Parathyroid adenoma (tissue), 2 donors: ENCODE measurements at regions not wholly inside any gene's neighbourhood (a gene's known extent, or its start where the extent isn't known, plus 50 kb on each side); places are given as distances from the start of the nearest gene placed in this dataset.

ENCODE experiments used
- H2AFZ ChIP-seq: fragments of 300-600 bp; sonication (generic); one replicate; pipeline ENCODE4 v1.7.0; 2017; ENCODE audit warnings: antibody characterized with exemption, mild to moderate bottlenecking
- H3K27ac ChIP-seq: fragments of 300-600 bp; sonication (generic); one replicate; pipeline ENCODE4 v1.7.0; 2017
- H3K27me3 ChIP-seq: fragments of 300-600 bp; sonication (generic); one replicate; pipeline ENCODE4 v1.7.0; 2017; ENCODE audit warnings: low read length; ENCODE audit not compliant: control insufficient read depth, insufficient read depth
- H3K36me3 ChIP-seq: fragments of 300-600 bp; sonication (generic); one replicate; pipeline ENCODE4 v1.7.0; 2017; ENCODE audit warnings: low read length; ENCODE audit not compliant: control insufficient read depth, insufficient read depth
- H3K4me1 ChIP-seq: fragments of 300-600 bp; sonication (generic); one replicate; pipeline ENCODE4 v1.7.0; 2017; ENCODE audit warnings: control low read depth
- H3K4me2 ChIP-seq: fragments of 300-600 bp; sonication (generic); one replicate; pipeline ENCODE4 v1.7.0; 2017; ENCODE audit warnings: low read length
- H3K4me3 ChIP-seq: fragments of 300-600 bp; sonication (generic); one replicate; pipeline ENCODE4 v1.7.0; 2017; ENCODE audit warnings: low read depth, low read length
- H3K79me2 ChIP-seq: fragments of 300-600 bp; sonication (generic); one replicate; pipeline ENCODE4 v1.7.0; 2017; ENCODE audit warnings: control low read depth
- H3K9ac ChIP-seq: fragments of 300-600 bp; sonication (generic); one replicate; pipeline ENCODE4 v1.7.0; 2017; ENCODE audit warnings: mild to moderate bottlenecking
- H3K9me3 ChIP-seq: fragments of 300-600 bp; sonication (generic); one replicate; pipeline ENCODE4 v1.7.0; 2017; ENCODE audit warnings: low read length; ENCODE audit not compliant: control insufficient read depth
- CTCF ChIP-seq: fragments of 300-600 bp; sonication (generic); IDR thresholded peaks from one replicate; pipeline ENCODE4 v1.7.0; 2017; ENCODE audit warnings: antibody characterized with exemption, mild to moderate bottlenecking
- donor health status: primary hyperparathyroidism.

- Histone ChIP-seq H3K79me2 (no peaks in the 10 kb centered on the region), H3K27ac (no peak overlapping the region), H3K4me2 (no peak overlapping the region), H2AFZ (no peak overlapping the region), H3K36me3 (no peaks in the 10 kb centered on the region), H3K4me3 (no peak overlapping the region), H3K27me3 (no peaks in the 10 kb centered on the region), H3K9ac (no peak overlapping the region), H3K9me3 (no peaks in the 10 kb centered on the region), H3K4me1 (no peaks in the 10 kb centered on the region)
- no peak for TF ChIP-seq CTCF
Observed at GRCh38 chr3:144629381-144629780, 657.8 kb downstream of the DIPK2A start.

DNA sequence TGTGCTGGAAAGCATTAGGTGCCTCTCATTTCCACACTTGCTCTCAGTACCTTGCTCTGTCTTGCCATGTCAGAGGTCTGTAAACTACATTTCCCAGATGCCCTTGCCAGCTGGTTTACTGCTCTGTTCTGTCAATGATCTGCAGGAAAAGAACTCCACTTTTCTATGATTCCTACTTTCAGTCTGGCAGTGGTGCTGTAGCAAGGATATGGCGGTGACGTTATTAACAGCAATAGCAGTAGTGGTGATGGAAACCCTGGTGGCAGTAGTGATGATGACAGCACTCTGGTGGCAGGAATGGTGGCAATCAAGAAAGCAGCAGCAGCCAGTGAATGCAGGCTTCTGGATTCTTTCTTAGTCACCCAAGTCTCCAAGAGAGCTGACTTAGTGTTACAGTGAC lies 665.2 kb downstream of the DIPK2A start:
- no peak overlapping the region for H3K4me3 ChIP-seq
- no peaks in the 10 kb centered on the region for H3K4me1 ChIP-seq
- no peak overlapping the region for H3K4me2 ChIP-seq
- H3K27me3 ChIP-seq: no peaks in the 10 kb centered on the region
- H2AFZ ChIP-seq: no peak overlapping the region
- no peak overlapping the region for H3K27ac ChIP-seq
- H3K79me2 ChIP-seq: no peaks in the 10 kb centered on the region
- no peak overlapping the region for H3K9ac ChIP-seq
- no peaks in the 10 kb centered on the region for H3K36me3 ChIP-seq
- H3K9me3 ChIP-seq: no peaks in the 10 kb centered on the region
- no peak for TF ChIP-seq CTCF

- H3K9ac ChIP-seq: no peak overlapping the region
- H3K4me3 ChIP-seq: no peak overlapping the region
- no peak overlapping the region for H3K27ac ChIP-seq
- H2AFZ ChIP-seq: no peak overlapping the region
- no peaks in the 10 kb centered on the region for H3K4me1 ChIP-seq
- H3K79me2 ChIP-seq: no peaks in the 10 kb centered on the region
- no peaks in the 10 kb centered on the region for H3K36me3 ChIP-seq
- no peaks in the 10 kb centered on the region for H3K27me3 ChIP-seq
- H3K9me3 ChIP-seq: no peaks in the 10 kb centered on the region
- no peak overlapping the region for H3K4me2 ChIP-seq
- no peak for TF ChIP-seq CTCF
Observed at GRCh38 chr3:144638009-144638408, 666.4 kb downstream of the DIPK2A start.

DNA sequence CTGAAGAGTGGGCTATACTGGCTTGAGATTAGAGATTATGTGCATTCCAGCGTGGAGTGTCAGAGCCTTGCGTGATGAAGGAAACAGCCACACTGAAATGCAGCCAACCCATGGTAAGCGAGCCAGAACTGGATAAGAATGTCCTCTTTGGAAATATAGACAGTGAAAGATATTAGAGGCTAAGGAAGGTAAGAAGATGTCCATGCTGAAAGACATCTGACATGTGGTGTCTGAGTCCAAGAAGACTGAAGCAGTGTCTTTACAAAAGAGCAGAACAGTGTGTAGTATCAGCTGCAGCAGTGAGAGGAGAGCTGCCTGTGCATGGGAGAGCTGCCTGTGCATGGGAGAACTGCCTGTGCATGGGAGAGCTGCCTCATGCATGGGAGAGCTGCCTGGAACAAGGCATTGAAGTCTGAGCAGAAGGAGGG lies 672.2 kb downstream of the DIPK2A start:
- Histone ChIP-seq H3K36me3 (no peaks in the 10 kb centered on the region), H2AFZ (no peak overlapping the region), H3K4me3 (no peak overlapping the region), H3K27me3 (no peaks in the 10 kb centered on the region), H3K9ac (no peak overlapping the region), H3K27ac (no peak overlapping the region), H3K79me2 (no peaks in the 10 kb centered on the region), H3K4me2 (no peak overlapping the region), H3K4me1 (no peaks in the 10 kb centered on the region), H3K9me3 (no peaks in the 10 kb centered on the region)
- no peak for TF ChIP-seq CTCF

DNA sequence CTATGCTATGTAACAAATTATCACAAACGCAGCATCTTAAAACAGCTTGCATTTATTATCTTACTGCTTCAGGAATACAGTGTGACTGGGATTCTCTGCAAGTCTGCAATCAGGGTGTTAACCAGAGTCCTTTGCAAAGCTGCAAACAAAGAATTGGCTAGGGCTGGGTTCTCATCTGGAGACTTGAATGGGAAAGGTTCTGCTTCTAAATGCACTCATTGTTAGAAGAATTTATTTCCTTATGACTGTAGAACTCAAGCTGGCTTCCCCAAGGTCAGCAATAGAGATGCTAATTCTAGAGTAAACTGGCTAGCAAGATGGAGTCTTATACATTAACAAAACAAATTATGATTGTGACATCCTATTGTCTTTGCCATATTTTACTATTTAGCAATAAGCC lies 673.7 kb downstream of the DIPK2A start:
- Histone ChIP-seq H2AFZ (no peak overlapping the region), H3K4me3 (no peak overlapping the region), H3K9me3 (no peaks in the 10 kb centered on the region), H3K4me2 (no peak overlapping the region), H3K36me3 (no peaks in the 10 kb centered on the region), H3K27me3 (no peaks in the 10 kb centered on the region), H3K4me1 (no peaks in the 10 kb centered on the region), H3K9ac (no peak overlapping the region), H3K27ac (no peak overlapping the region), H3K79me2 (no peaks in the 10 kb centered on the region)
- no peak for TF ChIP-seq CTCF
